HG03469 (cell line): ENCODE measurements at regions not wholly inside any gene's neighbourhood (a gene's known extent, or its start where the extent isn't known, plus 50 kb on each side); places are given as distances from the start of the nearest gene placed in this dataset.
"Not testable (repeated sequence)": the region's sequence is repeated elsewhere in the genome, so short reads cannot be mapped to it uniquely, and the experiment has no call there.

Source experiments
- ATAC-seq: cut with Tn5 transposase; IDR thresholded peaks from one replicate; pipeline ENCODE4 v1.9.1; 2021; ENCODE audit warnings: mild to moderate bottlenecking, moderate library complexity, moderate number of reproducible peaks; ENCODE audit not compliant: unreplicated experiment

DNA sequence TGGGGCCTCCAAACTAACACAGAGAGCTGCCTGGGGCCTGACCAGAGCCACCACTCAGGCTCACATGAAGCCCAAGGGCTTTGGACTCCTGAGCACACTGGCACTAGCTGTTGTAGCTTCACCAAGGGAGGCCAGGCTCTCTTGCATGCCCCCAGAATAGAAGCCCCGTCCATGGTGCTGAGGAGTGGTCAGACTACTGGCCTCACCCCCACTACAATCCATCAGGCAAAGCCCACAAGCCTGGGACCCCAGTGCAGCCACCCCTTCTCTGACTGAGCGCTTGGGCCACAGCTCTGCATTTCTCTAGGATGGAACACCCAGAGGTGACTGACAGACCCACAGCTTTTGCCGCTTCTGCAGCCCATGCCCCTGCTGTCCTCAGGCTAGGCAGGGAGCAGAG lies 180.8 kb downstream of the PYDC2 start:
- no peak for ATAC-seq

DNA sequence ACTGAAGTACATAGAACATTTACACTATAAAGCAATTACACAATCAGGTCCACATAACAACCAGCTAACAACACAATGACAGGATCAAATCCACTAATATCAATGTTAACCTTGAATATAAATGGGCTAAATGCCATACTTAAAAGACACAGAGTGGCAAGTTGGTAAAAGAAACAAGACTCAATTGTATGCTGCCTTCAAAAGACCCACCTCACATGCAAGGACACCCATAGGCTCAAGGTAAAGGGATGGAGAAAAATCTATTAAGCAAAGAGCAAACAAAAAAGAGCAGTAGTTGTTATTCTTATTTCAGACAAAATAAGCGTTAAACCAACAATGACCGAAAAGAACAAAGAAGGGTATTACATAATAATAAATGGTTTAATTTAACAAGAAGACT lies 183.3 kb downstream of the PYDC2 start:
- no peak for ATAC-seq

DNA sequence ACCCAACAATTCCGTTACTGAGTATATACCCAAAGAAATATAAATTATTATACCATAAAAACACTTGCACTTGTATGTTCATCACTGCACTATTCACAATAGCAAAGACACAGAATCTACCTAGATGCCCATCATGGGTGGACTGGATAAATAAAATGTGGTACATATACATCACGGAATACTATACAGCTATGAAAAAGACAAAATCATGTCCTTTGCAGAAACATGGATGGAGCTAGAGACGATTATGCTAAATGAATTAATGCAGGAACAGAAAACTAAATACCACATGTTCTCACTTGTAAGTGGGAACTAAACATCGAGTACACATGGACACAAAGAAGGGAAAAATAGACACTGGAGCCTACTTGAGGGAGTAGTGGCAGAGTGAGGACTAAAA lies 185.3 kb downstream of the PYDC2 start:
- no peak for ATAC-seq

DNA sequence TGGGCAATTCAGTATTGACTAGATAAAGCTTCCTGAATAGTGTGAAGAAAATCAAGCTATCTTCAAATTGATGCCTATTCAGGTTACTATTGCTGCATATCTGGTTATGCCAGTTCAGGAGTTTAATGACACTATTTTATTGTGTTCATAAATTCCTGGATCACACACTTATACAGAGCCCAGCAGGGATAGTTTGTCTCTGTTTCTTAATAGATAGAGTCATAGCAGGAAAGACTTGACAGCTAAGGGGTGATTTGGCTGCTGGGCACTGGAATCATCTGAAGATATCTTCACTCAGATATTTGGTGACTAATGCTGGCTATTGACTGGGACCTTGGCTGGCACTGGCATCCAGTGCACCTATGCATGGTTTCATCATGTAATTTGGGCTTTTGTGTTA lies 187.8 kb downstream of the PYDC2 start:
- ATAC-seq, result no peak

DNA sequence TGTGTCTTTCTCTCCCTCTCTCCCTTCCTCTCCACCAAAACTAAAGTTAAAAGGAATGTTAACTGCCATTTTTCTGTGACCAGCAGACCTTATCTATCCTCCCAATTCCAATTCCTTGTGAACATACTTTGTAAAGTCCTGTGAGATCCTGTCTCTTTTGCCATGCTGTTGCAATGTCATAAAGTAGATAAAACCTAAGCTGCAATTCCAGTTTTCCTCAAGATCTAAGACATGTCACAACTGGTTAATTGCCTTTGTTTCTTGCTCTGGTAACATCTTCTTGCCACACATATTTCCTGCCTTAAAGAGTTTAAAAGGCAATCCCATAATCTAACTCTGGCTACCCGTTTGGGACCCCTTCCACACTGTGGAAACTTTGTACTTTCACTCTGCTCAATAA lies 188.7 kb downstream of the PYDC2 start:
- ATAC-seq, result no peak

DNA sequence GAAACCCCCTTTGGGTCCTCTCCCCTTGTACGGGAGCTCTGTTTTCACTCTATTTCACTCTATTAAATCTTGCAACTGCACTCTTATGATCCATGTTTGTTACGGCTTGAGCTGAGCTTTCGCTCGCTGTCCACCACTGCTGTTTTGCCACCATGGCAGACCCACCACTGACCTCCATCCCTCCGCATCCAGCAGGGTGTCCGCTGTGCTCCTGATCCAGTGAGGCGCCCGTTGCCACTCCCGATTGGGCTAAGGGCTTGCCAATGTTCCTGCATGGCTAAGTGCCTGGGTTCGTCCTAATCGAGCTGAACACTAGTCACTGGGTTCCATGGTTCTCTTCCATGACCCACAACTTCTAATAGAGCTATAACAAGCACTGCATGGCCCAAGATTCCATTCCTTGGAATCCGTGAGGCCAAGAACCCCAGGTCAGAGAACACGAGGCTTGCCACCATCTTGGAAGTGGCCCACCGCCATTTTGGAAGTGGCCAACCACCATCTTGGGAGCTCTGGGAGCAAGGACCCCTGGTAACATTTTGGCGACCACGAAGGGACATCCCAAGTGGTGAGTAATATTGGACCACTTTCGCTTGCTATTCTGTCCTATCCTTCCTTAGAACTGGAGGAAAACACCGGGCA lies 197.9 kb downstream of the PYDC2 start:
- not testable (repeated sequence) for ATAC-seq

DNA sequence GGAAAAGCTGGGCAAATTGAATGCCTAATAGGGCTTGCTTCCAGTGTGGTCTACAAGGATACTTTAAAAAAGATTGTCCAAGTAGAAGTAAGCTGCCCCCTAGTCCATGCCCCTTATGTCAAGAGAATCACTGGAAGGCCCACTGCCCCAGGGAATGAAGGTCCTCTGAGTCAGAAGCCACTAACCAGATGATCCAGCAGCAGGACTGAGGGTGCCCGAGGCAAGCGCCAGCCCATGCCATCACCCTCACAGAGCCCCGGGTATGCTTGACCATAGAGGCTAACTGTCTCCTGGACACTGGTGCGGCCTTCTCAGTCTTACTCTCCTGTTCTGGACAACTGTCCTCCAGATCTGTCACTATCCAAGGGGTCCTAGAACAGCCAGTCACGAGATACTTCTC lies 201.2 kb downstream of the PYDC2 start:
- ATAC-seq, result not testable (repeated sequence)

DNA sequence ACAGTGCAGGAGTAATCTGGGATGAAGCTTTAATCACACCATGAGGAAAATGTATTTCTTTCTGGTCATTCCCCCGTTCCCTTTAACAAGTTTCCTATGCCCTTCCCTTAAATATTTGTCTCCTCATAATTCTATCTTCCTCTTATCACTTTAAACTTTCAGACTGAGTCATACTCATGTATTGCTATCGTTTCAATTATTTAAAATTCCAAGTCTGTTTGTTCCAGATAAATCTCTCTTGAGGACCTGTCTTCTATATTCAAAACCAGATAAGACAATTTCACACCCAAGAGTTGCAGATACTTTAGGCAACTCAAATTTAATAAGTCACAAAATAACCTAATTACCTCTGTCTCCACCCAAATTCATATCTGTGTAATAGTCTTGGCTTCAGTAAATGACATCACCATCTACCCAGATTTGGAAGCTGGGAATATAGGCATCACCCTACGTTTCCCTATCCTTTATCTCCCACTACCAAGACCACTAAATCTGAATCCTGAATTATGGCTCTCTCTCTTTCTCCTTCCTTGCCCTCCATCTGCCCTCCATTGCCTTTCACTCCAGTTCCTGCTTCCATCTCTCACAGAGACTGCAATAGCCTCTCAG lies 220.1 kb downstream of the PYDC2 start:
- ATAC-seq, result no peak

DNA sequence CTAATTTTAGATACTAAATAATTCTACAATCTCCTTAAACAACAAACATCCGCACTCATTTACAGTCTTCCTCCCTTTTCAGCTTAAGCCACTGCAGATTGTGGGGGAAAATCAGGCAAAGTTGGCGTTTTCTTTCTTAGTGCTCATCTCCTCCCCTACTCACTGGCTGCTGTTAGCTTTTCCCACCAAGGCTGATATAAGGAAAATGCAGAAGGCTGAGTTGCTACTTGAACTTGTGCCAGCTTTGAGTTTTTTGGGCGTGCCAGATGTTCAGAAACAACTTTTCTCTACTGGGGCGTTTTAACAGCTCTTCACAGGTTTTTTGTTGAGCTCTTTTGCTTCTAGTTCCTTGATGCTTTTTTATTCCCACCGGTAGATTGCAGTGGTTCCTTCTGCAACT lies 222.0 kb downstream of the PYDC2 start:
- ATAC-seq, result no peak

DNA sequence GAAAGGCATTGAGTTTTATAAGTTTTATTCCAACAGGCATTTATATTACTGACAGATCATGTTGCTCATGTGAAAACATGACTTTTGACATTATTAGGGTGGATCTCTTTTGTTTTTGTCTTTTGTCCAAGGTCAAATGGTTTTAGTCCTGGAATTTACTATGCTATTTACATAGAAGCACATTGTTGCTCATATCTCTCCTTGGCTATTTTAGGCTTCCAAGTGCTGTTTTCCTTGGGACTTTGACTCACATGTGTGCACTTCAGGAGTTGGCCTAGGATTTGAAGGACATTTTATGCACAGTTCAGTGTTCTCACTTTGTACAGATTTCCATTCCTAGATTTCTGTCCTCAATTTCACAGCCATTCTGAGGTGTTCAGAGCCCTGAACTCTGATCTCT lies 225.7 kb downstream of the PYDC2 start:
- no peak for ATAC-seq

DNA sequence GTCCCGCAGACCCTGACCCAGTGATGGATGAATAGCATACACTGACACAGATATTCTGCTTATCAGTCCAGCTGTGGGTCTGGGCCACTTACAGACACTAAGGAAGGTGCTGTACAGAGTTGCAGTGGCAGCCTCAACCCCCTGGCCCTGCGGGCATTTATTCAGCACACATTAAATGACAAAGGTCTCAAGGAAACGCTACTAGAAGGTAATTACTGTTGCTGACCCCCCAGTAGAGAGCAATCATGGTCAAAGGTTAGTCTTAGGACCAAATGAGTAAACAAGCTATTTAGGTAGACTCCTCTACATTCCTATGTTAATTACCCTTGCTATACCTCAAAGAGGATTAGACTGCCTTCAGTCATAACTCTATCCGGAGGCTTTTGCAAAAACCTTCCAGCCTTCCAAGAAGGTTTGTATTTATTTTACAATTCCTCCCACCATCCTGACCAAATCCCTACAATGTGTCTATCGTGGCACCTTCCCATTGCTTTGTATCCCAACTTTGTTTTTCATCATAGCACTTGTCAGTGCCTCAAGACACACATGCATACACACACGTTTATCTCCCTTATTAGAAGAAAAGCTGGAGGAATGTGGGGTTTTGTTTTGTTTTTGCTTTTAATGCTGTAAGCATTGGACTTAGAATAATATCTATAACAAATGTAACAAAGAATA lies 227.9 kb downstream of the PYDC2 start:
- no peak for ATAC-seq

DNA sequence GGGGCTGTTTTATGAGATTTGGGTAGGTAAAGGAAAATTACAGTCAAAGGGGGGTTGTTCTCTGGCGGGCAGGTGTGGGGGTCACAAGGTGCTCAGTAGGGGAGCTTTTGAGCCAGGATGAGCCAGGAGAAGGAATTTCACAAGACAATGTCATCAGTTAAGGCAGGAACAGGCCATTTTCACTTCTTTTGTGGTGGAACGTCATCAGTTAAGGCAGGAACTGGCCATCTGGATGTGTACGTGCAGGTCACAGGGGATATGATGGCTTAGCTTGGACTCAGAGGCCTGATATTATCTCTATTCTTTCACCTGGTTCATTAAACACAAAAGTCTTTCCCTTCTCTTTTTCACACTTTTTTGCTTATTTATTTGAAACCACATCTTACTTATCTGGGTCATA lies 230.2 kb downstream of the PYDC2 start:
- ATAC-seq, result not testable (repeated sequence)

DNA sequence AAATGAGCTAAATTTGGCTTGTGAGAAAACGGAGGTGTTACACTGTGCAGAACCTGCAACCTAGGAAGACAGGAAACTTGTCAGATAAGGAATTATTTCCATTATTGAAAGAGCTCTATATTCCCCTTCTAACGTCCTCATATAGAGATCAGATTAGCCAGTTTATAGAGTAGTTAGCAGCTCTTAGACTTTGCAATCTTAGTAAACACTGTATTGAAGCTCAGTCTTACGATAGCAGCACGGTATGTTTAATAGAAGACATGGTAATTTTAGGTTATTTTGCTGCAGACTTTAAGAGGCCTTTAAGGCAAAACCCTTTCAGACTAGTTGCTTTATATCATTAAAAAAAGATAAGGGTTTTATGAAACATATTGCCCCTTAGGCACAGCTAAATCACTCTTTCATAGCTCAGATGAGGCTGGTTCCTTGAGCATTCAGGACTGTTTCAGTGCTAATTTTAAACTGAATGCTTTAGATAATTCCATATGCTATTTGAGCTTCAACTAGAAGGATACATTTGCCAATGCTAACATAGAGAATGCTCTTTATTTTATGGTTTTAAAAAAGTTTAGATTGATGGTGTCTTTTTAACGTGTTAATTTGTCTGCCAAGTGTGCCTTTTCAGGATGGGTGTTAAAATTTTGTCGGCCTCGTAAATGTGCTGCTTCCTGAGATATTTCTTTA lies 234.3 kb downstream of the PYDC2 start:
- ATAC-seq, result no peak

DNA sequence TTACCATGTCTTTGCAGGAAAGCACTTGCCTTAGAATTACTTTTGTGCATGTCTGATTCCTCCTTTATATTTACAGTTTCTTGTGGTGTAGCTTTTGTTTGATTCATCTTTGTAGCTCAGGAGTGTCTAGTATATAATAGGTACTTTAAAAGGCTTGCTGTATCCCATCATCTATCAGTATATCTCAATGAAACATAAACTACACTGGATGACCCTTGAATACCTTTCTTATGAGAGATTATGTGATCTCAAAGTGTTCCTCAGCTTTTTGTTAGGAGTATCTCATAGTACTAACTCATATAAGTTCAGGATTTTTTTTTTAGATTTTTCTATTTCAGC lies 234.8 kb downstream of the PYDC2 start:
- no peak for ATAC-seq

DNA sequence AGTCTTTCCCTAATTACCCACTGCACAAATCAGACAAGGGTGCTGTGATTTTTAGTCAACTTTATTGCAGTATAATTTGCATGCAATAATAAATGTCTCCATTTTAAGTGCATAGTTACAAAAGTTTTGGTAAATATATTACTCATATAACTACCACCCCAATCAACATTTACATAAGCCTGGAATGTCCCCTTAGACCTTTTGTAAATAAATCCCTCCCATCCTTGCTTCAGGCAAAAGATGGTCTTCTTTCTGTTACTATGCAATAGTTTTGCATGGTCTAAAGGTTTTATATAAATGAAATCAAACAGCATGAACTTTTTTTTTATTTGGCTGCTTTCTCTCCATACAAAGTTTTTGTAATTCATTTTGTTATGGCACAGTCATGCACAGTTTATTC lies 235.4 kb downstream of the PYDC2 start:
- ATAC-seq, result no peak

DNA sequence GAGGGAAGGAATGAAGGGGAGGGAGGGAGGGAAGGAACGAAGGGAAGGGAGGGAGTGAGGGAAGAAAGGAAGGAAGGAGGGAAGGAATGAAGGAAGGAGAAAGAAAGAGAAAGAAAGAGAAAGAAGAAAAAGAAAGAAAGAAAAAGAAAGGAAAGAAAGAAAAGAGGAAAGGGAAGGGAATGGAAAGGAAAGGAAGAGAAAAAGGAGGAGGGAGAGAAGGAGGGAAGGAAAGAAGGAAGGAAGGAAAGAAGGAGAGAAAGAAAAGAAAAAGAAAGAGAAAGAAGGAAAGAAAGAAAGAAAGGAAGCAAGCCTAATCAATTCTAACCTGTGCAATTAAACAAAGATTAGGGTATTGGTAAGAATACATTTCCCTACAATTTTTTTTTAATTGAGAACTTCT lies 238.6 kb downstream of the PYDC2 start:
- no peak for ATAC-seq

DNA sequence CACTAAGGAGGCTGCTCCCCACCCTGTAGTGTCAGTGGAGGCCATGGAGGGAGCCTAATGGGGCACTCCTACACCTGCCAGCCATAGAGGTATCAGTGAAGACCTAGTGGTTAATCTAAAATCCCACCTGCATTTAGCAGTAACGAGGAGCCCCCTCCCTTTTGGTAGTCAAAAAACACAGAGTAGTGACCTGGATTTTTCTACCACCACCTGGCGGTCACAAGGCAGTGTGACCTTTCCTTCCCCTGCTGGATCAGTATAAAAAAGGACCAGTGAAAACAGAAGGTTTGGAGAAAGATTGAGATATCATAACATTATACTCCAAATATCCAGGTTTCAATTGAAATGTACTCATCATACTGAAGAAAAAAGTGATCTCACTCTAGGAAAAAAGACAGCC lies 241.2 kb downstream of the PYDC2 start:
- ATAC-seq, result no peak

DNA sequence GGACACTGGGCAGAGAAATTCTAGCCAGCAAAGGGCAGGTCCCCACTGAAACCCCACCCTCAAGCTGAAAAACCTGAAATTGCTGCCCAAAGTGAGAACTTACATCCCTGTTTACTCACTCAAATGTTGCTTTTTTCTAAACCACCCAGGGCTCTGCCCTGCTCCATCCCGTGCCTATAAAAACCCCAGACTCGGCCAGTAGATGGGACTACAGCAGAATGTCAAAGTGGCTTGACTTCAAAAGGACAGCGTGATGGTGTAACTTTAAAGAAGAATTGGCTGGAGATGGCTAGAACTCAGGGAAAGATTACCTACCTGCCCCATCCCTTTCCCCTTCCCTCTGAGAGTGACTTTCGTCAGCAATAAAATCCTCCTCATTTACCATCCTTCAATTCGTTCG lies 246.9 kb downstream of the PYDC2 start:
- ATAC-seq, result no peak

DNA sequence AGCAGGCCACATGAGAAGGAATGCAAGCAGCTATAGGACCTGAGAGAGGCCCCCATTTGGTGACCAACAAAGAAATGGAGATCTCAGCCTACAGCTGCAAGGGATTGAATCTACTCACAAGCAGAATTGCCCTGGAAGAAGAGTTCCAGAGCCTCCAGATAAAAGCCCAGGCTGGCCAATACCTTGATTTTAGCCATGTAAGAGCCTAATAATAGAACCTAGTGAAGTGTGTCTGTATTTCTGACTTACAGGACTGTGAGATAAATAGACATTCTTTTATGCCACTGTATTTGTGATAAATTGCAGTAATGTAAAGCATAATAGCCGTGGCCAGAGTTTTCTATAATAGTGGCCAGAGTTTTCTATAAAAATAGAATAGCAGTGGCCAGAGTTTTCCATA lies 254.6 kb downstream of the PYDC2 start:
- no peak for ATAC-seq

DNA sequence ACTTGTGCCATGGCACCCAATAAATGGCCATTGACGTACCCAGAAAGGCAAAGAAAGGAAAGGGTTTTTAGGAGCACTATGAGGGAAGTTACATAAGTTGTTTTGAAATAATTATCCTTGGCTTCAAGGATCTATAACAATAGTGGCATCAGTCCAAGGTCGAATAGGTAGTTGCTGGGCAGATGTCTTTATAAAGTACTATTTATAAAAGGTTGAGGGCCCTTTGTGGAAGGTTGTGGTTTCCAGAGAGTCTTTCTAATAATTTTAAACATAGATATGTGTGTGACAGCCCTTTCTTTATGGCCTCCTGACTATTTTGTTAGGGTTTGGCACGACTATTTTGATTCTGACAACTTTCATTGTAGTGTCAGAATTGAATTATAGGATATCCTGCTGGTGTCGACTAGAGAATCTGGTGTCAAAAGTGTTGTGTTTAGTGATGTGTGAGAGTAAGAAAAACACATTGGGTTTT lies 260.5 kb downstream of the PYDC2 start:
- no peak for ATAC-seq

DNA sequence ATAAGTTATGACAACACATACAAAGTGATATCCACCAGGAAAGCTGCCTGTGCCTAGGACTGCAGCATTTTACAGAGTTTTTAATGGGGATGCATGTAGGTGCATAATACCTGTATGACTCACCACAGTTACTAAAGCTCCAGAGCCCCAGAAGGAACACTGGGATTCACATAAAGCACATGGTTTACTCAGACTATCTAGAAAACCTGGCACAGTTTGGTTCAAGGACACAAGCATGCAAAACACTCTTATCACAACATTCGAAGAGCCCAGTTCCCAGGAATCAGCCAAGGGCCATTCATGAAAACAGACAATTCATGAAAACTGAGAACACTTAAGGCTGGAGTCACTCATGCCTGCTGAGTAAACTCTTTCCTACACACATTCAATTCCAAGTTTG lies 261.0 kb downstream of the PYDC2 start:
- no peak for ATAC-seq

DNA sequence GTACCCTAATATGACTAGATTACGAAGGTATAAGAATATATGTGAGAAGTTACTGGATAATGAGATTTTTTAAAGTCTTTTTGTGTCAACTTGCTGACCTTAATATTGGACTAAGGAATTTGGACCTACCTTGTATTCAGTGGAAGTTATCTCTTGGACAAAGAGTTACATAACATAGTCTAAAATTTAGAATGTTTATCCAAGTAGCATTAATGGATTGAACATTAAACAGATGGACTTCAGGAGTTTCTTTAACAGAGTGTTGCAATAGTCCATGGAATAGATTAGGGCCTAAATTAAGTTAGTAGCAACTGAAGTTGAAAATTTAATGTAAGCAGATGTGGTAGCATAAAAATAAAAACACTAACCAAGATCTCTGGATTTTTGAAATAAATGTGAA lies 266.4 kb downstream of the PYDC2 start:
- ATAC-seq, result no peak
